Uterus (tissue), 2 donors: ENCODE measurements at regions not wholly inside any gene's neighbourhood (a gene's known extent, or its start where the extent isn't known, plus 50 kb on each side); places are given as distances from the start of the nearest gene placed in this dataset.

Experiments used
- CTCF ChIP-seq, 4 experiments: fragments of 200-600 bp in 2 of 4; fragments of 450-650 bp in 2 of 4; sonication (generic) in 2 of 4; IDR thresholded peaks; one replicate each; pipeline ENCODE4 v1.5.1; 2016 to 2019; ENCODE audit warnings: antibody characterized with exemption in 4 of 4, mild to moderate bottlenecking in 2 of 4, moderate library complexity in 1 of 4
- POLR2A ChIP-seq, 2 donors: fragments of 450-650 bp; IDR thresholded peaks; one replicate each; pipeline ENCODE4 v1.6.1; 2016; ENCODE audit warnings: antibody characterized with exemption in 2 of 2, mild to moderate bottlenecking in 1 of 2, moderate library complexity in 1 of 2

- no peak for TF ChIP-seq CTCF (IDR thresholded peaks at IDR 0.05)
- TF ChIP-seq POLR2A (IDR thresholded peaks at IDR 0.05) = no peak
These were observed 142.4 kb downstream of the PLPP3 start for GRCh38 chr1:56436912-56437417.
